Ovary (tissue), 3 donors: ENCODE measurements at regions not wholly inside any gene's neighbourhood (a gene's known extent, or its start where the extent isn't known, plus 50 kb on each side); places are given as distances from the start of the nearest gene placed in this dataset.

Experiments
- POLR2A ChIP-seq: fragments of 450-650 bp; IDR thresholded peaks from one replicate; pipeline ENCODE4 v1.6.1; 2017; ENCODE audit warnings: antibody characterized with exemption, mild to moderate bottlenecking, moderate library complexity
- TF ChIP-seq, protein P1 (sequence below), 3 donors: fragments of 450-650 bp in 2 of 3; fragments of 200-600 bp in 1 of 3; IDR thresholded peaks; one replicate each; pipeline versions ENCODE4 v1.5.1 to v1.8.0; 2016 to 2022; ENCODE audit warnings: antibody characterized with exemption in 3 of 3, mild to moderate bottlenecking in 1 of 3
- donor health status: DM: no; HTN: no; CAD: no.

DNA sequence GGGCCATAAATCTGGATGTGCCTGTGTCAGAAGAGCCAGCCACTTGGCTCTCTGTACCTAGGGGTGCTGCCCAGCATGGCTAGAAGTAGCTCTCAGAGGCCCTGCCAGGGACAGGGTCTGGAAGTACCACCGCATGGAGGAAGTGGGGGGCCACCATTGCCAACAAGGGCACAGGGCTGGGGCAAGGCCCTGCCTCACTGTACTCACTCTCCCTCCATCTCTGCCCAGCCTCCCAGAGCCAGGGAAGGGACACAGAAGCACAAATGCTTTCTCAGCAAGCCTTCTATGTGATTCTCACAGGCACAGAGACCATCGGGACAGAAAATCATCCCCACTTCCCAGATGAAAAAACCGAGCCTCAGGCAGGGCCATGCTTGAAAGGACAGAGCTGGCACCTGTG, 138.1 kb downstream of the C5orf15 start:
- TF ChIP-seq, protein P1, sequence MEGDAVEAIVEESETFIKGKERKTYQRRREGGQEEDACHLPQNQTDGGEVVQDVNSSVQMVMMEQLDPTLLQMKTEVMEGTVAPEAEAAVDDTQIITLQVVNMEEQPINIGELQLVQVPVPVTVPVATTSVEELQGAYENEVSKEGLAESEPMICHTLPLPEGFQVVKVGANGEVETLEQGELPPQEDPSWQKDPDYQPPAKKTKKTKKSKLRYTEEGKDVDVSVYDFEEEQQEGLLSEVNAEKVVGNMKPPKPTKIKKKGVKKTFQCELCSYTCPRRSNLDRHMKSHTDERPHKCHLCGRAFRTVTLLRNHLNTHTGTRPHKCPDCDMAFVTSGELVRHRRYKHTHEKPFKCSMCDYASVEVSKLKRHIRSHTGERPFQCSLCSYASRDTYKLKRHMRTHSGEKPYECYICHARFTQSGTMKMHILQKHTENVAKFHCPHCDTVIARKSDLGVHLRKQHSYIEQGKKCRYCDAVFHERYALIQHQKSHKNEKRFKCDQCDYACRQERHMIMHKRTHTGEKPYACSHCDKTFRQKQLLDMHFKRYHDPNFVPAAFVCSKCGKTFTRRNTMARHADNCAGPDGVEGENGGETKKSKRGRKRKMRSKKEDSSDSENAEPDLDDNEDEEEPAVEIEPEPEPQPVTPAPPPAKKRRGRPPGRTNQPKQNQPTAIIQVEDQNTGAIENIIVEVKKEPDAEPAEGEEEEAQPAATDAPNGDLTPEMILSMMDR (IDR thresholded peaks at IDR 0.05) = no peak
- TF ChIP-seq POLR2A = no peak
